SKM-1 (cell line): ENCODE measurements at regions not wholly inside any gene's neighbourhood (a gene's known extent, or its start where the extent isn't known, plus 50 kb on each side); places are given as distances from the start of the nearest gene placed in this dataset.

ENCODE experiments used
- DNase-seq: peaks from one replicate; lab custom pipeline; 2025; ENCODE audit not compliant: unreplicated experiment; lab: John Stamatoyannopoulos, UW

DNA sequence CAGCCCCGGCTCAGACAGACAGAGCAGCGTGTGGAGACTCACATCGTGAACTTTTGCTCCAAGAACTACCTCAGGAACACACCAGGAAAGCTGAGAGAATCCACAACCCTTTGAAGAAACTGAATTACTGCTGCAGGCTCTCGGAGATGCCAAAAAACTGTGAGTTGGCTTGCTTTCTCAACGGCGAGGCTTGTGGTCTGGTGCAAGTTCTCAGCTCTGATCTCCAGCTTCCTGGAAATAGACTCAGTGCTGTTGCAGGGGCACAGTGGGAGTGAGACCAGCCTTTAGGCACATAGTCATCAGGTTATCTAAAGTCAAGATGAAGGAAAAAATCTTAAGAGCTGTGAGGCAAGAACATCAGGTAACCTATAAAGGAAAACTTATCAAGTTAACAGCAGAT, 273.7 kb upstream of the LRATD1 start:
- no peak for DNase-seq

DNA sequence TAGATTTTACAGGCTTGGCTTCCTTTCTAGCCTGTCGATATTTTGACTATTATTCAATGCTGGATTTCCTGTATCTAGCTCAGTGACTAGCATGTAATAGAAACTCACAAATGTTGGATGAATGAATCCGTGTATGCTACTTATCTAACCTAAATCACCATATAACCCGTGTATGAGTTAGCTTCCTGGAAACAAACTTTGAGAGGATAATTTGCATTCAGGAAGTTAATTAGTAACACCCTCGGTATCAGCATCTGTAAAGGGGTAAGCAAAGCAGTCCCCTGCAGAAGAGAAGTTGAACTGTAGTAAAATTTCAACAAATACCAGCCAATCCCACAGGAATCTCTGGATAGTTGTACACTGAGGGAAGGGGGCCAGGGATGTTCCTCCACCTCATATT, 269.4 kb upstream of the LRATD1 start:
- DNase-seq = no peak

DNA sequence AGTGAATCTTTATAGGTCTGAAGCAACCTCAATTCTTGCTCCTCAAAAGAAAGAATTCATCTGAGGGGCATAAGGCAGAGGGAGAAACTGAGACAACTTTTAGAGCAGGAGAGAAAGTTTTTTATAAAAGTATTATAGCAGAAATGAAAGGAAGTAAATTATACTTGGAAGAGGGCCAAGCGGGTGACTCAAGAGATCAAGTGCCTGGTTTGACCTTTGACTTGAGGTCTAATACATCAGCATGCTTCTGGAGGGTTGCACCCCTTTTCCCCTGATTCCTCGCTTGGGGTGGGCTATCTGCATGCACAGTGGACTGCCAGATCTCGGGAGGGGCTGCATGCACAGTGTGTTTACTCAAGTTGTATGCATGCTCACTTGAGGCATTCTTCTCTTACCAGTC, 268.5 kb upstream of the LRATD1 start:
- DNase-seq = no peak

DNA sequence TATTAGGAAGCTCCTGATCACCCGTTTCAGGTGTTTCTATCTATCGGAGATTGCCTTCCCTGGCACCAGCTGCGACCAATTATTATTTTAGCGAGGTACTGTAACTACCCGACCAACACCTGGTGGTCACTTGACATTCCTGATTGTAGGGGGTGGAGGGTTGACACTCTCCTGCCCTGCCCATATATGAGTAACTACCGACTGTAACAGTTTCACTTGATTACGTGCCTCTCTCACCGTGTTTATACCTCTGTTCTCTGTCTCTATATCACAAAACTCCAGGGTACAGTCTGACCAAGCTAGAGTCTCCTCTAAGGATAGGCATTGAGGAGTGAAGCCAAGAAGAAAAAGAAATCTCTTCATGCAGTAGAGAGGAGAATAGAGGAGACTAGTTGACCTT, 268.0 kb upstream of the LRATD1 start:
- DNase-seq = no peak

DNA sequence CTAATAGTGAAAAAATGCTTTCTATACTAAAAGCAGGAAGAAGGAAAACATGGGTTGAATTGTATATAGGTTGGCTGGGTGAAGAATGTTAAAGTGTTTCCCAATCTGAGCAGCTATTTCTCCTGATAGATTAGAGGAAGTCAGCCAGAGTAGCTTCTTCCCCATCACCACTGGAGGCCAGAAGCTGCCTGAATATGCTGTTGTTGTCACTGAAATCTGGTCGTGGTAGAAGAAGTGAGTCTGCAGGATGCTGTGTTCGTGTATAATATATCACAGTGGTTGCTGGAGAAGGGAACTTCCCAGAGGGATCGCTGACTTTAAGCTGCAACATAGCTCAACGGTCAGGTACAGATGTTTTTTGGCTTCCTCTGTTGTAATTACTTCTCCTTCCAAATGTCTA, 247.5 kb upstream of the LRATD1 start:
- peak; percentile 81 for DNase-seq

DNA sequence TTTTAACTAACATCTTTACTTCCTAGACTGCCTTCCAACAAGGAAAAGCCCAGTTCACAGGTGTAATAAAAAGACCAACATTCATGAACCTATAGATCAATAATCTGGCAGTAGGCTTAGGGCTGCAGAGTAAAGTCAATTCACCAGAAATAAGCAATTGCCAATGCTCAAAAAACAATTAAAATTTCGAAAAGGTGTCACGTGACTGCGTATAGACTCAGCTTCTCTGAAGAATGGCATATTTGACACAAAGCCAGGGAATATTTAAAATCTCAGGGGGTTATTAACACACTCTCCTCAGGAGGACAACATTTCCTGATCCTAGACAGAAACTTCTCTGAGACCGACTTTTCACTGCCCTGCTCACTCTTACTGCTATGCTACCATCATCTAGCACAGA, 245.2 kb upstream of the LRATD1 start:
- DNase-seq = no peak

DNA sequence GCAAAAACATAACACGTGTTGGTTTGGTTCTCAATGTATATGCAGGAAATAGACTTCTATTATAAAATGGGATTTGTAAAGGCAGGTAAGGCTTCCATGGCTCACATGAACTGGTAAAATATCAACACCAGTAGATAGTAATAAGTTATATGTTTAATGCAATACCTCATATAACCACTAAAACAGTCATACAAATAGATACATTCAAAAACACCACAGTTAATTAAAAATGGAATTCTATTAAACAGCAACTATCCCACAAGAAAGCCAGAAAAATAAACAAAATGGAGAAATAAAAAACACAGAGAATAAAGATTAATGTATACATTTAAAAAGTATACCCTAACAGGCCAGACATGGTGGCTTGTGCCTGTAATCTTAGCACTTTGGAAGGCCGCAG, 243.8 kb upstream of the LRATD1 start:
- no peak for DNase-seq

DNA sequence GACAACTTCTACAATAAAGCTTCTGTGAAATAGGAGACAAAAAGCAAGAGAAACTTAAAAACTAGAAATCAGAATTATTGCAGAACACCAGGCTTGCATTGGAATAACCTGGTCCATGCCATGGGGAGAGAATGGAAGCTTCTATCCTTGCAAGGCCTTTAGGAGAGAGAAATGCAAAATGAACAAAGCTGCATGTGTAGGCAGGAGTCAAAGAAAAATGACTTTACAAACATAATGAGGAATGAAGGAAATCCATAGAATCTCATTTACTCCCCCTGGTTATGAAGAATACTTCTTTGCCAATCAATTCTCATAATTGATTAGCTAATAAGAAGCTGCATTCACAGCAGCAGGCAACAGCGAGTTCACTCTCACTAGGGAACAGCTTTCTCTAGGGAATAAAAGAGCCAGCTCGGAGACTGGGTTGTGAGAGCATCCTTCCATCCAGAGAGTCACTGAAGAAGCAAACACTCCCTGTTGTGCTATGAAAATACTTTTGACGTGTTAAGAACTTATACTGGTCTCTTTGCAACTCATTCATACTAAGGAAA, 235.9 kb upstream of the LRATD1 start:
- DNase-seq = no peak

DNA sequence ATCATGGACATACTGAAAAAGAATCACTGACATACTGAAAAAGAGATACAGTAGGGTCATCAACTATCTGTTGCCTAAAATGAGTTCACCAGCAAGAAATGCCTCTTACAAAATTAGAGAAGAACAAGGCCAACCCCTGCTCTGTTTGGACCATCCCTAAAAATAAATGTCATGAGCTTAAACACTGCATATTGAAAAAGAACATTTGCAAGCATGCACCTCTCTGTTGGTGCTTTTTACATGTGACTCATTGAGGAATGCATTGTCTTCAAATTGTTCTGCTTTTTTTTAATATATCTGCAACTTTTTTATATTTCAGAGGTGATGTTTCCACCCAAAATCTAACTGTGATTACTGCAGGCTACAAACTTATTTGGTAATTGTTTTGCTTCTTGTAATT, 233.9 kb upstream of the LRATD1 start:
- no peak for DNase-seq

DNA sequence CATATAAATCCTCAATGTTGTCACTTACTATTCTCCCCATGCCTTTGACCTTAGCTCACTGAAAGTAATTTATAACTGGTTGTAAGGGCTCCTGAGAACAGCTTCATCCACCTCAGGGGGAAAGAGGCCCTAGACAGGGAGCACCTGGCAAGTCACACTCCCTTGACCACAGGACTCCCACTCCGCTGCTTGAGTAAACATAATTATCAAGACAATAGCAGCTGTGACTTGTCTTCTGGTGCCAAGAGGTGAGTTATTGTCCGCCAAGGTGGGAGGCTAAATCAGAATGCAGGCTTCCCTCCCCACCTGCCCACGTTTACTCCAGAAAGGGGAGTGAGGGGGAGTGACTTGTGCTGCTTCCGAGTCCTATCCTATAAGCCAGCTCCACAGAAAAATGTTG, 230.6 kb upstream of the LRATD1 start:
- DNase-seq = no peak

DNA sequence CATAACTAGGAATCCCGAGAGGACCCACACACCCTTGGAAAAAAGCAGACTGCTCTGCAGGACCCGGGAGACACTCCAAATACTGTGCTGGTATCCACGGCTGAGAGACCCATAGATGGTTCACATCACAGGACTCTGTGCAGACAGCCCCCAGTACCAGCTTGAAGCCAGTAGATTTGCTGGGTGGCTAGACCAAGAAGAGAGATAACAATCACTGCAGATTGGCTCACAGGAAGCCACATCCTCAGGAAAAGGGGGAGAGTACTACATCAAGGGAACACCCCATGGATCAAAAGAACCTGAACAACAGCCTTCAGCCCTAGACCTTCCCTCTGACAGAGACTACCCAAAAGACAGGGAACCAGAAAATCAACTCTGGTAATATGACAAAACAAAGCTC, 223.8 kb upstream of the LRATD1 start:
- no peak for DNase-seq

DNA sequence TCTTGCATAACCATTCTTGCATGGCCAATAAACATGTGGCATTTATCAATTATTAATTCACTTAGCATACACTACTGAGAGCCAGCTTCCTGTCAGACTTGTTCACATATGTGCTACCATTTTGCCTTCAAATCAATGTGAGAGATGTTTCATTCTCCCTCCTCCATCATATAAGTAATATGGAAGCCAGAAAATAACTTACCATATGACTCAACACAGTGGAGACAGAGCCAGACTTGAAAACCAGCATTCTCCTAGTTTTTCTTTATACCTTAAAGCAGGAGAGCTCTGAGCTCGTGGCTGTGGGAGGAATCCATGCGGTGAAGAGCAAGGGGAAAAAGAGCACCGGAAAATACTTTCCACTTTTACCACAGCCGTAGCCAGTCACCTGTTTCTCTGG, 215.0 kb upstream of the LRATD1 start:
- no peak for DNase-seq

DNA sequence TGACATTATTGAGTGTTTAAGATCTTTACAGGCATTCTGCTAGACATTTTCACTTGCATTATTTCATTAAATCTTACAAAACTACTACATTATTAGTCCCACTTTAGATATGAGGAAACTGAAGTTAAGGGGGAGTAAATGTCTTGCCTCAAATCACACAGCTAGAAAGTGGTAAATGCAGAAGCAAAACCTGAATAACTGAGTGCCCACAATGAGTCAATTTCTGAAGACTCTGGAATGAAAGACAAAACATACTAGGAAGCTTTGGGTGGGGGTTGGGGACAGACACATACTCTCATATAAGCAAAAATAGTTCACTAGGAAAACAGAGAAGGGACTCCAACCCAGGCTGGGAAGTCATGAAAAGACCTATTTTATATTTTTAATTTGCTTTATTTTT, 214.4 kb upstream of the LRATD1 start:
- DNase-seq = no peak

DNA sequence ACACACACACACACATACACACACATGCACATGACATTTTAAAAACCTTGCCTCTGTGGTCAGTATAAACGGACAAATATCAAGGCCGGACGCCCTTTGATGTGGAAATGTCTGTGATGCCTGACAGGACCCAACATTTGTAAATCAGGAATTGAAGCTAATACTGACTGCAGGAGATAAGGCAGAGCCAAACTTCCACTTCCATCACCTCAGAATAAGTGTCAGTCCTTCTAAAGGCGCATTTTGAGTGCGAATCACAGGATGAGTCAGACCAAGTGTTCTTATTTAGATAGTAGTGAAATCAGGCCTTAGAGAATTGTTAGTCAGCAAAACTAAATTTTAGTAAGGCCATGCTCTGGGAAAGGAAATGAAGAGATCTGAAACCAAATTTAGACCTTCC, 211.7 kb upstream of the LRATD1 start:
- DNase-seq = no peak

DNA sequence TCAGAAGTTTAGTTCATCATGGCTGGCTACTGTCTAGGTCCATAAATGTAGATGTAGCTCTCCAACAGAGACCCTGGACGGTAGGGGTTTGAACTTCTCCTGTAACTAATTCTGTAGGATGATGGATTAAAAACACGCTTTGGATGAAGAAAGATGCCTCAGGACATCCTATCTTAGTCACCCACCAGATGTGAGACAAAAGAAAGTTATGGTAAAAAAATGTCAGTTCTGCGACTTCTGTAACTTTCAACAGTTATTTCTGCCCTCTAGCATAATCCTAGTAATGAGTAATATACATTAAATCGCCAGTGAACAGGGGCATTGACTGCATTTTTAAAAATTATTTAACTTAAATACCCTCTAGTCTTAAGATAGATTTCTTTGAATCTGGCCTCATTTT, 210.1 kb upstream of the LRATD1 start:
- no peak for DNase-seq

DNA sequence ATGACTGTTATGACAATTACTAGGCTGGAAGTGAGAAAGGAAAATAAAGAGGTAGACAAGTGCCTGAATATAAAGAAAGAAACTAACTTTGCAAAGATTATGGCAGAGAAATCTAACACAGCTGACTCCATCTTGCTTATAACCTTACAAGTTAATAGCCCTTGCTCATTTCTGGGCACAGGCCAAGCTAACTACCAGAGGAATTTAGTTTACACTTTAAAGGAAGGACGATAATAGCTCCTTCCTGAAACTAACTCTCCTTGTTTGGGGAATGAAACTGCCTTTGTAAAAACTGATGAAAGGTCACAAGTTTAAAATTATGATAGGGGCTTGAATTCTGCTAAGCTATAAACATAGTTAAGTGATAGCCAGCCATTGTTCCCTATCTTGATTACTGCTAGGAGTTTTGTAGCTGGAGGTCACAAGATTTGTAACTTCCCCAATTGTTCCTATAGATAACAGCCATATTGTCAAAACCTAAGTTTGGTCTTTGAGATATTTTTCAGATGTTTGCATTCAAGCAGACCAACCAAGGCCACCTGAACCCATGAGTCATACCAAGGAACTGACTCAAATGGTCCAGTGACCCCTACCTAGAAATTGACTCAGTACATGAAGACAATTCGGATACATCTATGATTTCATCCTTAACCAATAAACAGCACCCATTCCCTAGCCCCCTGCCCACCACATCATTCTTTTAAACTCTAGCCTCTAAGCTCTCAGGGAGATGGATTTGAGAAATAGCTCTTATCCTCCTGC, 209.2 kb upstream of the LRATD1 start:
- no peak for DNase-seq

DNA sequence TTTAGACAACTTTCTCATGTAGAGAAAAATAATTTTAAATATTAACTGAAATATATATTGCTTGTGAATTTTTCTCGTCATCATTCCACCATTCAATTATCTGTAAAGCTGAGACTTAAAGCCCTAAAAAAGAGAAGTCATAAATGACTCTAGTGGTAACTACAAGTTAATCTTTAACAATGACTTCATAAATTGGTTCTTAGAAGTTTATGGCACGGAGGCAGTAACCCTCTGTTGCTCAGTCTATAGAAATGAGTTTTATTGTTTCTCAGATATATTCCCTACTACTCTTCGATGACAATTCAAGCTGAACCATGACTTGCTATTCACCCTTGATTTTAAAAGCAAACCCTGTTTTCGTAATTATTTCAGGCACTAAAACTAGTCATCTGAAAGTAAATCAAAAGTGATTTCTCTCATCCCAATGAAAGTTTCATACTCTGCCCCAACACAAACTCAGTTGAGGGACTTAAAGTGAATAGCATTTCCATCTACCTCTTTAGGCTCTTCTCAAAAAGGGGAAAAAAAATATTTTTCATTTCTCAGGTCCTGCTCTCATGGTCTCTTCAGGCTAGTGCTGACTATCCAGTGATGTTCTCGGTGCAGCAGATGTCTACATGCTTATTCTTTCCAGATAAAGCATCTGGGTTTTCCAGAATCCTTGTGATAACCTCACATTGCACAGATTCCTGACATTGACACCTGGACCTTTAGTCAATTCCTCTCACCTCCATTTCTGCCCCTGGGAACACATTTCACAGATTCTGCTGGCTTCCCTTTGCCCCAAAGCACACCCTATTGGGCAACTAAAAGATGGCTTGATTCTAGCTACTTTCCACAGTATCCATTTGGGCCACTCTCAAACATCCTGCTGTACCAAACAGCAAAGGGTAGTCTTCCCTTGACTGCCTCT, 207.8 kb upstream of the LRATD1 start:
- DNase-seq = no peak

DNA sequence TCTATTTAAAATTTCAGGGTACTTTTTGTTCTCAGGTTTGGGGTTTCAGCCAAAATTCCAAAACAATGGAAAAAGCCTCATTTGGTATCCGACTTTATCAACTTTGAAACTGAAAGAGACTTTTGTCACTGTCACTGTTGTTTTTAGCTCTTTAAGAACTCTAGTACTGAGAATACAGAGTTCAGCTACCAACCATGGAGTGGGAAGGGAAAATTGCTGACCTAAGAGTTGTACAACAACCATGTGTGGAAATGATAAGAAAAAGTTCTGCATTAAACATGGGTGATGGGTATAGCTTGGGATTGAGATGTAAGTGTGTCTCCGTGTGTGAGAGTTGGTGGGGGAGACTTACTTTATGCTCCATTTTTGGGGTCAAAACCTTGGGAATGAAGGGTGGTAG, 206.6 kb upstream of the LRATD1 start:
- no peak for DNase-seq

DNA sequence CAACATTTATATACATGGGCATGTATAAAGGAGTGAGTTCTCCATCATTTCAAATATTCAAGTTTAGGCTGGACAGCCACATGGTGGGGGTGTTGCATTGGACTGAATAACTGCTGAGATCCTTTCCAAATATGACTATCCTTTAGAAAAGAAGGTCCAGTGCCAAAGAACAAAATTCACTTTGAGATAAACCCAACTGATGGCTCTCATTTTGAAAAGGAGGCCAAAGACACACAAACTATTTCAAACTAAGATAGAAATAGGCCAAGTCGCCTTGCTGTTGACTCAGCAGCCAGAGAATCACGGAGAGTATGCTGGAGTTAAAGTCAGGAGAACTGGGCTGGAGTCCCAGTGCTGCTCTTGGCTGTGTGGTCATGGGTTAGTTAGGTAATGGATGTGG, 204.5 kb upstream of the LRATD1 start:
- DNase-seq = peak; percentile 40

DNA sequence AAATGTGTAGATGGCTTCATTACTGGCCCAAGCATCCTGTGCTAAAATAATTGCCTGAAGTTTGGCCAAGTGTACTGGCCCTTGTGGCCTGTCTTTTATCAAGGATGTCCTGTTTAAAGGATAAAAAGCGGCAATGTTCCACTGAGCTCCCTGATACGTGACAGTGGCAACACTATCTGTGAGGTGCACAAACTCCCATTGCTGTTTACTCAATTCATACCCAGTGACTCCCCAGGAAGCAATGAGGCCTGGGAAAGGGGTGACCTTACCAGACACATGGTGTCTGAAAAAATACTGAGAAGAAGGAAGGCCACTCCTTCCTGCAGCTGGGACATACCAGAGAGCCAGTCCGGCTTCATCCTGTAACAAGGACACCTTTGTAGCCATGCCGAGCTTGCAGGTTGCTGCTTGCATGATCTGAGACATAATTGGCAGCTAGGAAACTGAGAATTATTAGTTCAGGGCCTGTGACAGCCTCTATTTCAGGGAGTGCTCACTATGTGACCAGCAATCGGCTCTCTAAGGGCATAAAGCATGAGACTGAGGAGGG, 198.5 kb upstream of the LRATD1 start:
- DNase-seq = no peak

DNA sequence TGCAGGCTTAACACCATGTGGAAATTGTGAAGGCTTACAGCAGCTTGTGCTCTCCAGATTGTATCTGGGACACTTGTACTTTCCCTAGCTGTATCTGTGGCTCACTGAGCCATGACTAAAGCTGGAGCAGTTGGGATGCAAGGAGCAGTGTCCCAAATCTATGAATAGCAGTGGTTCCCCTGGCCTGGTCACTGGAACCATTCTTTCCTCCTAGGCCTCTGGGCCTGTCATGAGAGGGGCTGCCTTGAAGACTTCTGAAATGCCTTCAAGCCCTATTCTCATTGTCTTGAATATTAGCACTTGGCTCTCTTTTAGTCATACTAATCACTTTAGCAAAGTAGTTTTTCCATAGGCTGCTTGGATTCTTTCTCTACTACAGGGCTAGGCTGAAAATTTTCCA, 186.8 kb upstream of the LRATD1 start:
- DNase-seq = no peak

DNA sequence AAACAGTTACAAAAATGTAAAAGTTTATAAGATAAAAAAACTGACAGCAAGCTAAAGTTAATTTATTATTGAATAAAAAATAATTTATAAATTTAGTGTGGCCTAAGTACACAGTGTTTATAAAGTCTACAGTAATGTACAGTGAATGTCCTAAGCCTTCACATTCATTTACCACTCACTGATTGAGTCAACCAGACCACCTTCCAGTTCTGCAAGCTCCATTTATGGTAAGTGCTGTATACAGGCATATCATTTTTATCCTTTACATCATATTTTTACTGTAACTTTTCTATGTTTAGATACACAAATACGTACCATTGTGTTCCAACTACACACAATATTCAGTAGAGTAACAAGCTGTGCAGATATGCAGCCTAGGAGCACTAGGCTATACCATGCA, 184.2 kb upstream of the LRATD1 start:
- no peak for DNase-seq
